CD4-positive, CD25-positive, alpha-beta regulatory T cell (primary cell): ENCODE measurements at regions not wholly inside any gene's neighbourhood (a gene's known extent, or its start where the extent isn't known, plus 50 kb on each side); places are given as distances from the start of the nearest gene placed in this dataset.

Experiments used
- ATAC-seq, 2 donors: fragments of 150-1000 bp; cut with Tn5 transposase; one replicate each; pipeline ENCODE4 v1.10.0; 2021; ENCODE audit warnings: low read depth in 2 of 2, moderate number of reproducible peaks in 2 of 2, moderate library complexity in 1 of 2
- DNase-seq, 3 donors: peaks; one replicate each; pipeline versions ENCODE4 v3.0.0 to v3.0.0-alpha.2; 2012 to 2022; ENCODE audit warnings: mixed read lengths in 1 of 3
- H3K27ac ChIP-seq: one replicate; pipeline ENCODE4 v1.7.0; 2013; ENCODE audit warnings: mild to moderate bottlenecking, low read length; ENCODE audit not compliant: insufficient read depth, poor library complexity, severe bottlenecking
- H3K27me3 ChIP-seq: one replicate; pipeline ENCODE4 v1.7.0; 2013; ENCODE audit warnings: low read length; ENCODE audit not compliant: control insufficient read depth, insufficient read depth
- H3K36me3 ChIP-seq: one replicate; pipeline ENCODE4 v1.7.0; 2013; ENCODE audit warnings: mild to moderate bottlenecking, low read length, moderate library complexity; ENCODE audit not compliant: control insufficient read depth, insufficient read depth
- H3K4me1 ChIP-seq: 2 replicates; pipeline ENCODE4 v1.7.0; 2013; ENCODE audit warnings: mild to moderate bottlenecking, low read length; ENCODE audit not compliant: insufficient read depth, control insufficient read depth, poor library complexity, severe bottlenecking
- H3K4me3 ChIP-seq: one replicate; pipeline ENCODE4 v1.7.0; 2013; ENCODE audit warnings: low read depth, mild to moderate bottlenecking, low read length, moderate library complexity
- H3K9me3 ChIP-seq, 2 experiments: 1 replicate in 1 of 2; 2 replicates in 1 of 2; pipeline ENCODE4 v1.7.0; 2013; ENCODE audit warnings: low read length in 2 of 2, mild to moderate bottlenecking in 1 of 2, moderate library complexity in 1 of 2; ENCODE audit not compliant: control insufficient read depth in 2 of 2
- H3K27ac Mint-ChIP-seq, 3 donors: one replicate each; pipeline ENCODE4 v1.8.0; 2020 to 2022; ENCODE audit warnings: mild to moderate bottlenecking in 3 of 3, mixed read lengths in 3 of 3, moderate library complexity in 2 of 3
- H3K27me3 Mint-ChIP-seq: one replicate; pipeline ENCODE4 v1.8.0; 2022; ENCODE audit warnings: mild to moderate bottlenecking, mixed read lengths
- H3K36me3 Mint-ChIP-seq: one replicate; pipeline ENCODE4 v1.8.0; 2020; ENCODE audit warnings: mixed read lengths
- H3K4me1 Mint-ChIP-seq, 4 donors: one replicate each; pipeline ENCODE4 v1.8.0; 2020 to 2022; ENCODE audit warnings: mixed read lengths in 4 of 4, mild to moderate bottlenecking in 1 of 4
- H3K4me3 Mint-ChIP-seq, 4 donors: one replicate each; pipeline ENCODE4 v1.8.0; 2020 to 2022; ENCODE audit warnings: mild to moderate bottlenecking in 4 of 4, mixed read lengths in 4 of 4, moderate library complexity in 3 of 4
- H3K9me3 Mint-ChIP-seq, 7 donors: one replicate each; pipeline ENCODE4 v1.8.0; 2020 to 2022; ENCODE audit warnings: mixed read lengths in 7 of 7, mild to moderate bottlenecking in 3 of 7, moderate library complexity in 2 of 7

DNA sequence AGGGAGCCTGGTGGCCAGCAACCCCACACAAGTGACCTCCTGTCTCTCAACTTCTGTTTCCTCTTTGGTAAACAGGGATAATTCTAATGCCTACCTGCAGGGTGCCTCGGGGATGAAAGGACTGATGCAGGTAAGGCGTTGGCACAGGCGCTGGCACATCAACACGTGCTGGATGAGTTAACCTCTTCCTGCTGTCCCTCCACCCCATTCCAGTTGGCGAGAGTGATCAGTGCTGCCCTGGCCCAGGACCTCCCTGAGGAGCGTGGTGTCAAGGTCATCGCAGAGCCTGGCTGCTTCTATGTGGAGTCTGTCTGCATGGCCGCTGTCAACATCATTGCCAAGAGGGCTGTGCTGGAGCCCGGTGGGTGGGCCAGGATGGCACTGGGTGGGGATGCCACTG, 69.1 kb upstream of the TINAGL1 start:
- DNase-seq (no peak), ATAC-seq (no peak)
- no peak overlapping the region for H3K4me3 ChIP-seq
- H3K27ac ChIP-seq: no peak overlapping the region
- Mint-ChIP-seq H3K9me3 (no peaks in the 10 kb centered on the region), H3K27me3 (peaks cover 7% of the 10 kb centered on the region), H3K27ac (no peak overlapping the region), H3K4me3 (no peak overlapping the region), H3K36me3 (no peaks in the 10 kb centered on the region), H3K4me1 (peaks cover 0 to 9% (median 2%) of the 10 kb centered on the region in 4 donors)
- H3K4me1 ChIP-seq: no peaks in the 10 kb centered on the region
- H3K36me3 ChIP-seq: no peaks in the 10 kb centered on the region
- no peaks in the 10 kb centered on the region for H3K27me3 ChIP-seq
- H3K9me3 ChIP-seq: no peaks in the 10 kb centered on the region

DNA sequence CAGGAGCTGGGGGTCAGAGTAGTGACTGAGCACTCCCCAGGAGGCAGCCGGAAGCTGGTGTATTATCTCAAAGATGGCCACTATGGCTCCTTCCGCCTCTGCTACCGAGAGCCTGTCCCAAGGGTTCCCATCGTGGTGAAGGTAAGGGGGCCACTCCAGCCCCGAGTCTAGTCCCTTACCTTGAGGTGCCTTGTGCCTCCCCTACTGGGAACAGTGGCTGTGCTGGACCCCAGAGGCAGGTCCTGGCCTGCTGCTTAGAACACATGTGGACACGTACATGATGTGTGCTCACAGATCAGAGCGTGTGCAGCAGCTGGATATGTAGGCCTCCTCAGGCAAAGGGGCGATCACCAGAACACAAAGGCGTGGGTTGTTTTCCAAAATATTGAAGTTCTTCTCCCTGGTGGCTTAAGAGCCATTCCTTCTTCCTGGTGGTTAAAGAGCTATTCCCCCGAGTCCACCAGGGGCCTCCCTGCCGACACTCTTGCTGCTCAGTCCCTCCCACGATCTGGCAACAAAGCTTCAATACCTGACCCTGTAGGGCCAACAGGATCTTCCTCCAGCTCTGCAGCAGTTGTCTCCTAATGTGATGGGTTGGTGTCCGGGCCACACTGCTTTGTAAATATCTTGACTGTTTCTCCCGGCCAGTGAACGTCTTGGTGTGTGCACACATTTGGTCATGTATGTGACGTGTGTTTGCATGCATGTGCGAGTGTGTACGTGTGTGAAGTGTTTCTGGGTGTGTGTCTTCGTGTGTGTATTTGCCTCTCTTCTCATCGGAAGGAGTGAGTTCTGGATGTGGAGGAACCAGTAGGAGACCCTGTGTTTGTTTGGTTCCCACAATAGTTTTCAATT, 68.4 kb upstream of the TINAGL1 start:
- H3K4me3 Mint-ChIP-seq: no peak overlapping the region
- DNase-seq: no peak
- peaks cover 0 to 9% (median 2%) of the 10 kb centered on the region in 4 donors for H3K4me1 Mint-ChIP-seq
- Histone ChIP-seq H3K4me1 (no peaks in the 10 kb centered on the region), H3K9me3 (no peaks in the 10 kb centered on the region), H3K36me3 (no peaks in the 10 kb centered on the region), H3K4me3 (no peak overlapping the region), H3K27ac (no peak overlapping the region), H3K27me3 (no peaks in the 10 kb centered on the region)
- H3K36me3 Mint-ChIP-seq: no peaks in the 10 kb centered on the region
- peak overlapping the region in 1 of 3 donors; percentile 24 for H3K27ac Mint-ChIP-seq
- peaks cover 7% of the 10 kb centered on the region for H3K27me3 Mint-ChIP-seq
- ATAC-seq: no peak
- H3K9me3 Mint-ChIP-seq: no peaks in the 10 kb centered on the region

DNA sequence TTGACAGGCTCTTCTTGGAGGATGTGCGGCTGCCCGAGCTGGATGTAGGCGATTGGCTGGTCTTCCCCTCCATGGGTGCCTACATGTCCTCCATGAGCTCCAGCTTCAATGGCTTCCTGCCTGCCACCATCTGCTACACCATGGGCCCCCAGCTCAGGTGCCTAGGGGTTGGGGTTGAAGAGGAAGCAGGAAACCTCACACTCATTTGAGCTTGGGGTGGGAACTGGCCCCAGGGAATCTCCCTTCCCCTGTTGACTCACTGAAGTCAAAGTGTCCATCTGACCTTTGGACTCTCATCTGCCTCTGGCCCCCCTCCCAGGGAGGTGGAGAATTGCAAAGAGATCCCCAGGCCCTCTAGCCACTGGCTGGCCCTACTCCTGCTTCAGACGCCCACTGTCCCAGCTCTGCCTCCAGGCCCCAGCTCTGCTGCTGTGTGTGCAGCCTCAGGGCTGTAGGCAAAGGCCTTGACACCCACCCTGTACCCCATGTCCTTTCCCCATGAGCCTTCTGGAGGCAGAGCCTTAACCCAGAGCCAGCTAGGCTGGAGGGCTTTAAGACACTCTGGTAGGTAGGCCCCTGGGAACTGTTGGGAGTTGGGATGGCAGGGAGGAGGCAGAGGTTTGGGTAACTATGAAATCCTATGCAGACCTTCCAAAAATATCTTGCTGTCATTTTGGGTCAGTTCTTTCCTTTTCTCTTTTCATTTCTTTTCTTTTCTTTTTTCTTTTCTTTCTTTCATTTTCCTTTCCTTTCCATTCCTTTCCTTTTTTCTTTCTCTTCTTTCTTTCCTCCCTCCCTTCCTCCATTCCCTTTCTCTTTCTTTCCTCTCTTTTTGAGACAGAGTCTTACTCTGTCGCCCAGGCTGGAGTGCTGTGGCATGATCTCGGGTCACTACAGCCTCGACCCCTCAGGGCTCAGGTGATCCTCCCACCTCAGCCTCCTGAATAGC, 66.9 kb upstream of the TINAGL1 start:
- DNase-seq: no peak
- peaks cover 7% of the 10 kb centered on the region for H3K27me3 Mint-ChIP-seq
- H3K4me1 Mint-ChIP-seq: peaks cover 0 to 9% (median 2%) of the 10 kb centered on the region in 4 donors

DNA sequence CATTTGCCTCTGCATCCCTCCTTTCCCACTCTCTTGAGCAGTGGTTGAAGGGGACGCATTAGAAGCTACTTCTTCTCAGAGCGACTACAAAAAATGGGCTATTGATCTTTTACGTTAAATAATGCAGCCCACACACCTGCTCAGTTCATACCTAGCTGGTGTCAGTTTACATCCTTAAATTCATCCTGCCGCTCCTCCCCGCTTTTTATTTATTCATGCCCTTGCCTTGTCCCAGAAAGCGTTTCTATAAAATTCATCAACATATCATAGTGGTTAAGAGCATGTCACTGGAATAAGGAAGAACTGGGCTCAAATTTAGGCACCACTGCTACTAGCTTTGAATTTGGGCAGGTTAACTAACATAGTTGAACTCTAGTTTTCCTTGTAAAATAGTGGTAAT, 66.0 kb upstream of the TINAGL1 start:
- H3K4me3 ChIP-seq: no peak overlapping the region
- Mint-ChIP-seq H3K27ac (no peak overlapping the region), H3K9me3 (peaks cover 0 to 2% (median 0%) of the 10 kb centered on the region in 7 donors), H3K36me3 (no peaks in the 10 kb centered on the region), H3K27me3 (peaks cover 7% of the 10 kb centered on the region), H3K4me1 (peaks cover 0 to 9% (median 2%) of the 10 kb centered on the region in 4 donors), H3K4me3 (no peak overlapping the region)
- no peaks in the 10 kb centered on the region for H3K36me3 ChIP-seq
- no peak overlapping the region for H3K27ac ChIP-seq
- ATAC-seq (no peak), DNase-seq (no peak)
- H3K4me1 ChIP-seq: no peaks in the 10 kb centered on the region
- H3K27me3 ChIP-seq: no peaks in the 10 kb centered on the region
- no peaks in the 10 kb centered on the region for H3K9me3 ChIP-seq

More for the DNA sequence above, 66.9 kb upstream of the TINAGL1 start:
- Mint-ChIP-seq H3K9me3 (peaks cover 0 to 2% (median 0%) of the 10 kb centered on the region in 7 donors), H3K4me3 (no peak overlapping the region), H3K27ac (no peak overlapping the region), H3K36me3 (no peaks in the 10 kb centered on the region)
- no peaks in the 10 kb centered on the region for H3K4me1 ChIP-seq
- no peaks in the 10 kb centered on the region for H3K27me3 ChIP-seq
- no peak overlapping the region for H3K27ac ChIP-seq
- H3K9me3 ChIP-seq: no peaks in the 10 kb centered on the region
- H3K4me3 ChIP-seq: no peak overlapping the region
- H3K36me3 ChIP-seq: no peaks in the 10 kb centered on the region
- ATAC-seq: no peak

DNA sequence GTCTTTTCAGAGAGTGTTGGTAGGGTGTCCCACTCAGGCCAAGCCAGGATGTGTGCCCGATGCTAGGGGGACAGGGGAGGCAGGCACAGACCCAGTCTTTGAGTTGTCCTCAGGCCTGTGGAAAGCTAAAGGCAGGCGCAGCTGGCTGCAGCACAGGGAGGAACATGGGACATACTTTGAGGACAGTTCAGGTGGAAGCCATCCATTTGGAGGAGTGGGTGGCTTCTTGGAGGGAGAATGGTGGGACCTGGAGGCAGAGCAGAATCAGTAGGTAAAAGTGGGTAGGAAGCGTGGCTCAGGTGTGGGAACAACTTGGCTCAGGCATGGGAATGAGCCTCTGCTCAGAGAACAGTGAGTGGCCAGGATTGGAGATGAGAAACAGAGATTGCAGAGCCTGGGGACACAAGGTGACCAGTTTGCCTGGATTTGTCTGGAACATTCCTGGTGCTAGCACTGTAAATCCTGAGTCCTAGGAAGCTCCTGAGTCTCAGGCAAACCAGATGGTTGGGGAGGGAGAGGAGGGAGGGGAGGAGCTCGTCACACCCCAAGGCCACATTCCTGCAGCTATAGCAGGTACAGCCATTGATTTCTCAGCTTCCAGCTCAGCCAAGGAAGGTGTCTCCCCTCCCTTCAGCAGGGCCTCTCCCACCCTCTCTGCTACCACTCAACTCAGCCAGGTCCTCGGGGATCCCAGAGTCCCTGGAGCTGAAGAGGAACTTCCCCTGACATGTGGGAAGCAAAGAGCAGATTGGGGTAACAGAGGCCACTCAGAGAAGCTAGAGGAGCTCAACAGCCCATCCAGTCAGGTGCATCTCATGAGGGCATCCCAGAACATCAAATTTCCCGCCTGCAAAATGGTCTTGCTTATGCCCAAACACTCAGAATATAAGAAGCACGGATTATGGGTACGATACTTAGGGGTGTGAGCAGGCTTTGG, 65.2 kb upstream of the TINAGL1 start:
- no peaks in the 10 kb centered on the region for H3K36me3 Mint-ChIP-seq
- H3K27ac Mint-ChIP-seq: peak overlapping the region in 1 of 3 donors; percentile 73
- H3K9me3 Mint-ChIP-seq: peaks cover 0 to 2% (median 0%) of the 10 kb centered on the region in 7 donors
- no peaks in the 10 kb centered on the region for H3K27me3 ChIP-seq
- H3K4me3 ChIP-seq: no peak overlapping the region
- H3K4me3 Mint-ChIP-seq: no peak overlapping the region
- no peak overlapping the region for H3K27ac ChIP-seq
- DNase-seq (no peak), ATAC-seq (no peak)
- no peaks in the 10 kb centered on the region for H3K9me3 ChIP-seq
- no peaks in the 10 kb centered on the region for H3K36me3 ChIP-seq
- H3K4me1 ChIP-seq: no peaks in the 10 kb centered on the region
- H3K4me1 Mint-ChIP-seq: peaks cover 0 to 3% (median 1%) of the 10 kb centered on the region in 4 donors
- H3K27me3 Mint-ChIP-seq: peaks cover 11% of the 10 kb centered on the region

DNA sequence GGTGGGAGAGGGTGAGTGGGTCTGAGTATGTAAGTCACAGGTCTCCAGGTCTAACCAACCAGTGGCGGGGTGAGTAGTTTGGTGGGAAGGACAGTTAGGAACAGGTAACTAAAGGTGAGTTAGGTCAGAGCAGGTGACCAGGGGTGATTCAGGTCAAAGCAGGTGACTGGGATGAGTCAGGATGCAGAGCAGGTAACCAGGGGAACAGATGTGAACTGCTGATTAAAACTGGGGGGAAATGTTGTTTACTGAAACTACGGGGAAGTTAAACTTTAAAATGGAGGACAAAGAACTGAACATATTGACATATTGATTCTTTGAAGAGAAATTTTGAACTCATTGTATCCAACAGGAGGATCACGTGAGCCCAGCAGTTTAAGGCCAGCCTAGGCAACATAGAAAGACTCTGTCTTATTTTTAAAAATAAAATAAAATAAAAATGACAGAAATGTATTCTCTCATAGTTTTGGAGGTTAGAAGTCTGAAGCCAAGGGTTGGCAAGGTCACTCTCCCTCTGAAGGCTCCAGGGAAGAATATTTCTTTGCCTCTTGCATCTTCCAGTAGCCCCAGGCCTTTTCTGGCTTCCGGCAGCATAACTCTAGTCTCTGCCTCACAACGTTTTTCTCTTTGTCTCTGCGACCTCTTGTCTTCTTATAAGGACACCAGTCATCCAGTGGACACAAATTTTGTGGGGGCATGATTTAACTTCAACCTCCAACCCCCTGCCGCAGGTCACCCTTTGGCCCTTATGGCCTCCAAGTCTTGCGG, 64.3 kb upstream of the TINAGL1 start:
- Histone ChIP-seq H3K4me1 (no peaks in the 10 kb centered on the region), H3K27ac (no peak overlapping the region), H3K27me3 (no peaks in the 10 kb centered on the region), H3K9me3 (no peaks in the 10 kb centered on the region), H3K4me3 (no peak overlapping the region), H3K36me3 (no peaks in the 10 kb centered on the region)
- H3K27me3 Mint-ChIP-seq: peaks cover 17% of the 10 kb centered on the region
- H3K4me1 Mint-ChIP-seq: peaks cover 0 to 2% (median 0%) of the 10 kb centered on the region in 4 donors
- no peak overlapping the region for H3K27ac Mint-ChIP-seq
- DNase-seq (no peak), ATAC-seq (no peak)
- no peak overlapping the region for H3K4me3 Mint-ChIP-seq
- no peaks in the 10 kb centered on the region for H3K36me3 Mint-ChIP-seq
- peaks cover 0 to 2% (median 0%) of the 10 kb centered on the region in 7 donors for H3K9me3 Mint-ChIP-seq
